ENCODE measurements at regions not wholly inside any gene's neighbourhood (a gene's known extent, or its start where the extent isn't known, plus 50 kb on each side); places are given as distances from the start of the nearest gene placed in this dataset.

GRCh38 chr3:154602241-154602640 lies 172.3 kb upstream of the GPR149 start:
- TF ChIP-seq FOXM1 (IDR thresholded peaks at IDR 0.05; ENCODE audit: borderline replicate concordance, low read depth): no peak
- no peak for TF ChIP-seq TAF1 (IDR thresholded peaks at IDR 0.05; ENCODE audit: low read depth)
- no peak for TF ChIP-seq RAD21 (IDR thresholded peaks at IDR 0.05; ENCODE audit: low read depth)
- TF ChIP-seq NFIC (IDR thresholded peaks at IDR 0.05): no peak
- no peak for TF ChIP-seq CREB1 (IDR thresholded peaks at IDR 0.05; ENCODE audit: low read depth)
- TF ChIP-seq TEAD4 (IDR thresholded peaks at IDR 0.05): no peak
- TF ChIP-seq ZBTB7A (IDR thresholded peaks at IDR 0.05; ENCODE audit: low read depth): no peak
- no peak for TF ChIP-seq TCF12 (IDR thresholded peaks at IDR 0.05; ENCODE audit: low read depth)
- no peak for TF ChIP-seq EP300 (IDR thresholded peaks at IDR 0.05; ENCODE audit: borderline replicate concordance)
- TF ChIP-seq CEBPB (IDR thresholded peaks at IDR 0.05): no peak
- no peak for TF ChIP-seq EGR1 (IDR thresholded peaks at IDR 0.05)
- no peak for TF ChIP-seq MAX (IDR thresholded peaks at IDR 0.05)
- TF ChIP-seq REST (IDR thresholded peaks at IDR 0.05; ENCODE audit: low read depth): no peak
- no peak for TF ChIP-seq USF1 (IDR thresholded peaks at IDR 0.05)
- TF ChIP-seq YY1 (IDR thresholded peaks at IDR 0.05; ENCODE audit: low read depth): no peak

GRCh38 chr3:154598166-154598565 lies 168.2 kb upstream of the GPR149 start:
- TF ChIP-seq EP300 (IDR thresholded peaks at IDR 0.05; ENCODE audit: borderline replicate concordance) (no peak), USF1 (IDR thresholded peaks at IDR 0.05) (no peak), TAF1 (IDR thresholded peaks at IDR 0.05; ENCODE audit: low read depth) (no peak), TCF12 (IDR thresholded peaks at IDR 0.05; ENCODE audit: low read depth) (no peak), YY1 (IDR thresholded peaks at IDR 0.05; ENCODE audit: low read depth) (no peak), RAD21 (IDR thresholded peaks at IDR 0.05; ENCODE audit: low read depth) (no peak), FOXM1 (IDR thresholded peaks at IDR 0.05; ENCODE audit: borderline replicate concordance, low read depth) (no peak), REST (IDR thresholded peaks at IDR 0.05; ENCODE audit: low read depth) (no peak), CREB1 (IDR thresholded peaks at IDR 0.05; ENCODE audit: low read depth) (no peak), CEBPB (IDR thresholded peaks at IDR 0.05) (no peak)

- TF ChIP-seq YY1 (IDR thresholded peaks at IDR 0.05; ENCODE audit: low read depth) (no peak), RAD21 (IDR thresholded peaks at IDR 0.05; ENCODE audit: low read depth) (no peak), TCF12 (IDR thresholded peaks at IDR 0.05; ENCODE audit: low read depth) (no peak), EGR1 (IDR thresholded peaks at IDR 0.05) (no peak), FOXM1 (IDR thresholded peaks at IDR 0.05; ENCODE audit: borderline replicate concordance, low read depth) (no peak), MAX (IDR thresholded peaks at IDR 0.05) (no peak), TAF1 (IDR thresholded peaks at IDR 0.05; ENCODE audit: low read depth) (no peak), USF1 (IDR thresholded peaks at IDR 0.05) (no peak), CREB1 (IDR thresholded peaks at IDR 0.05; ENCODE audit: low read depth) (no peak), NFIC (IDR thresholded peaks at IDR 0.05) (no peak), CEBPB (IDR thresholded peaks at IDR 0.05) (no peak), EP300 (IDR thresholded peaks at IDR 0.05; ENCODE audit: borderline replicate concordance) (no peak), ZBTB7A (IDR thresholded peaks at IDR 0.05; ENCODE audit: low read depth) (no peak), TEAD4 (IDR thresholded peaks at IDR 0.05) (no peak), REST (IDR thresholded peaks at IDR 0.05; ENCODE audit: low read depth) (no peak)
Observed at GRCh38 chr3:154590675-154591384, 160.8 kb upstream of the GPR149 start.
